Fibroblast of the aortic adventitia (primary cell): ENCODE measurements at regions not wholly inside any gene's neighbourhood (a gene's known extent, or its start where the extent isn't known, plus 50 kb on each side); places are given as distances from the start of the nearest gene placed in this dataset.

ENCODE experiments used
- DNase-seq: peaks from one replicate; pipeline ENCODE4 v3.0.0-alpha.2; 2010; ENCODE audit warnings: low read depth
- H3K4me3 ChIP-seq: 2 replicates; pipeline ENCODE4 v1.5.1; 2011; ENCODE audit warnings: low read depth, mild to moderate bottlenecking, control low read depth, low read length, moderate library complexity
- TF ChIP-seq, protein P1 (sequence below): IDR thresholded peaks from 2 replicates; pipeline ENCODE4 v1.5.1; 2011; ENCODE audit warnings: mild to moderate bottlenecking, low read length, control low read depth, inconsistent platforms; ENCODE audit not compliant: insufficient read depth

DNA sequence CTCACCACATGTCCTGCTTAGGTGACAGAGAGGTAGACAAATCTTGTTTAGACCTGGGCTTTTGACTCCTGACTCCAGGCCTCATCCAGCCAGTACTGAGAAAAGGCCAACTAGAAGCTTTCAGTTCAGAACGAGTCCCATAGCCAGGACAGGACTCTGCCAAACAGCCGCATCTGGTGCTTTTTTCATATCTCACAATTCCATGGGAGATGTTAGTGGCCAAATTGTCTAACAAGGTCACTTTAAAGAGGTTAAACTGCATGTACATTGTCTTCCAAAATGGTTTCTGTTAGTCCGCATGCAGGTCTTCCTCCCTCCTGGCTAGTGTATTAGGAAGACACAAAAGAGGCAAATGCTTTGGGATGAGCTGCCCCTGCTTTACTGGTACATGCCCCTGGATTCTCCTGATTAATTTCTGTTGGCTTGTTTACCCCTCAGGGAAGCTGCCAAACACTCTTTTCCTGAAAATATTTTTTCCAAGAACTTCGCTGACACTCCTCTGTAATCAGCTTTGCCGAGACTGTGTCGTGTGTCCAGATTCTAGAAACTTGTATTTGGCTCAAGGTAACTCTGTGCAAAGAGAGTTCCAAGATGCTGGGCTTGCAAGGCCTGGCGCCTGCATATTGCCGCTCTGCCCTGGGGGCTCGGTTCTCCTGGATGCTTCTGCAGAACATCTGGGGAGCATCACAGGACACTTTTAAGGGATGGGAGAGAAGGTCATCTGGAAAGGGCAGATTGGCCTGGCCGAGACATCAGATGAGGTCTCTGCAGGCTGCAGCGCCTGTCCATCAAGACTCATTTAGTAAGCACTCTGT is 209.2 kb upstream of the APCDD1 start:
- TF ChIP-seq, protein P1, sequence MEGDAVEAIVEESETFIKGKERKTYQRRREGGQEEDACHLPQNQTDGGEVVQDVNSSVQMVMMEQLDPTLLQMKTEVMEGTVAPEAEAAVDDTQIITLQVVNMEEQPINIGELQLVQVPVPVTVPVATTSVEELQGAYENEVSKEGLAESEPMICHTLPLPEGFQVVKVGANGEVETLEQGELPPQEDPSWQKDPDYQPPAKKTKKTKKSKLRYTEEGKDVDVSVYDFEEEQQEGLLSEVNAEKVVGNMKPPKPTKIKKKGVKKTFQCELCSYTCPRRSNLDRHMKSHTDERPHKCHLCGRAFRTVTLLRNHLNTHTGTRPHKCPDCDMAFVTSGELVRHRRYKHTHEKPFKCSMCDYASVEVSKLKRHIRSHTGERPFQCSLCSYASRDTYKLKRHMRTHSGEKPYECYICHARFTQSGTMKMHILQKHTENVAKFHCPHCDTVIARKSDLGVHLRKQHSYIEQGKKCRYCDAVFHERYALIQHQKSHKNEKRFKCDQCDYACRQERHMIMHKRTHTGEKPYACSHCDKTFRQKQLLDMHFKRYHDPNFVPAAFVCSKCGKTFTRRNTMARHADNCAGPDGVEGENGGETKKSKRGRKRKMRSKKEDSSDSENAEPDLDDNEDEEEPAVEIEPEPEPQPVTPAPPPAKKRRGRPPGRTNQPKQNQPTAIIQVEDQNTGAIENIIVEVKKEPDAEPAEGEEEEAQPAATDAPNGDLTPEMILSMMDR, result no peak
- no peak for DNase-seq

DNA sequence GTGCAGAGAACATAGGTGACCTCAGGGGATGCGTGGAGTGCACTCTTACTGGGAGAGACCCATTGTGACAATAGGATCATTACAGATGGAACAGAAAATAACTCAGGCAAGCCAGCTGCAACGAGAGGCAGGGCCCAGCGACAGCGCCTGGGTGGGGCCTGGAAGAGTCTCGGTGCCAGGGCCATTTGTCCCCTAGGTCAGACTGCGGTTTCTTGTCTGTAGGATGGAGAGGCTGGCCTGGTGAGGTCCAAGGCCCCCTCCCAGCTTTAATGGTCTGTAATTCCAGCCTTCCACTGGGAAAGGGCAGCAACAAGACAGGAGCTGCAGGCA is 208.6 kb upstream of the APCDD1 start:
- TF ChIP-seq, protein P1, result no peak

More for the DNA sequence above, 209.2 kb upstream of the APCDD1 start:
- no peak overlapping the region for H3K4me3 ChIP-seq

DNA sequence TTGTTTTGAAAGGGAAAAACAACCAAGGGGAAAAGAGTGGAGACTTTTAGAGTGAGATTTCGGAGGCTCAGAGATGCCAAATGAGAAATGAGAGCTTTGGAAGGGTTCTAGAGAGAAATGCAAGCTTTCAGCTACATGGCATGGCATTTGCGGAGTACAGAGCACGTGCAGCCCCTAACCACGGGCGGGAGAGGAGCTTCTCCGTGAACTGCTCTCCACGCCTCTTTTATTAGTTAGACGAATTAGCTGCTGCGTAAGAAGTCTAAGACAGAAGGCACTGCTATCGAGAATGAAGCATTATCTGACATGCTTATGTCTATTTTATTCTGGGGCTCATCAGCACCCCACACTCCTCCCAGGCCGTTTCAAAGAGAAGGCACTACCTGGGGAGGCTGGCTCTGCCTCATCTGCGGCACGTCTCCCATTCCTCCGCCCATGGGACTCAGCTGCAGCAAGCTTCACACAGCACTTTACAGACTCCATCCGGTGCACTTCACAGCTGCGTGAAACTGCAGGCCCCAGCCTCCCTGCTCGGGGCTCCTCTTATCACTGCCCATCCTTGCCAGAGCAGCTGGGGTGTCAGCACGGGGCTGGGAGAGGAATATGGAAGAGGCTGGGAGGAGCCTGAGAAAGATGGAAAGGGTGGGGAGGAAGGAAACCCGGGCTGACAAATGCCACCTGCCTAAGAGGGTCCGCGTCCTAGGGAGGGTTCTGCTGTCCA is 207.3 kb upstream of the APCDD1 start:
- H3K4me3 ChIP-seq, result no peak overlapping the region
- no peak for DNase-seq
- TF ChIP-seq, protein P1, result no peak

More for the DNA sequence above, 208.6 kb upstream of the APCDD1 start:
- no peak for DNase-seq
- H3K4me3 ChIP-seq, result no peak overlapping the region

DNA sequence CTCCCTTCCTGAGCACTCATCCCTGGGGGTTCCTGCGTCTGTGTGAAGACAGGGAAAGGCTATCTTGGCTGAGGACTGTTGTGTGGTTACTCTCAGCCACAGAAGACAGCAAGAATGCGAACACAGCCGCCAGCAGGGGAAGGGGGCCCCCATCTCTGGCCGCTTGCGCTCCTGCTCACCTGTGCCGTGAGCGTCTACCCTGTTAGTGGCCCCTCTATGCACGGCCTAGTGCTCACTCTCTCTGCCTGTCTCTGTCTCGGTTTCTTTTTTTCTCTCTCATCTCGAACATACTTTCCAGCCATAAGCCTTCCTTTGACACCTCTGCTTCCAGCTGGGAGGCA is 206.7 kb upstream of the APCDD1 start:
- TF ChIP-seq, protein P1, result no peak
- no peak overlapping the region for H3K4me3 ChIP-seq
- no peak for DNase-seq

DNA sequence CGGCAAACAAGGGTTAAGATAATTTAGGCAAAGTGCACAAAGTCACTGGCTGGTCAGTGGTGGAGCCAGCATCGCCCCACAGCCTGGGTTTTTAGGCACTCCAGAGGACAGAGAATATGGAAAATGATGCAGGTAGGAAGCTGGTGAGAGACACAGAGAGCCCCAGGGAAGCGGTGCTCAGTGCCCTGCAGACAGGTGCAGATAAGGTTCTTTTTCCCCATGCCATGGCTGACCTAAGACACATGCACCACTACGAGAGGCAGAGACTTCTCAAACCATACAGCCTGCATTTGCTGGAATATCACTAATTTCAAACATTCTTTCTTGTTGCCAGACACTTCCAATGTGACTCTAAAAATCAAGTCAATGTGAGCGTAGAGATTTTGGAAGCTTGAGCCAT is 205.7 kb upstream of the APCDD1 start:
- TF ChIP-seq, protein P1, result no peak
- no peak for DNase-seq

DNA sequence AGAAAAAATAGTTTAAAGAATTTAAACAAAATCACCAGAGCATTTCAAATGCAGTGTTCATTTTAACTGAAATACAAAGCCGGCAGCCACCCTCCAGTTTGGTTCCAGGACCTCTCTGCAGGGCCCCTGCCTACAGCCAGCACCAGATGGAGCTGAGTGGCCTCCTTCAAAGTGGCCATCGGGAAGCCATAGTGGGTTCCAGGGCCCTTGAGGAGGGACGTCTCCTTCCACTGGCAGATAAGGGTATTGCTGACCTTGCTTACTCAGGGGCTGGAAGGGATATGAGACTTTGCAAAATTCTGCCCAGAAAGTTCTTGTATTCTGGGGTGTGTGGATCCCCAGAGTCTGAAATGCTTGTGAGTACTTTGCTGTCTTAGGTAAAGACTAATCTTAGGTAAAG is 205.2 kb upstream of the APCDD1 start:
- no peak for DNase-seq
- no peak overlapping the region for H3K4me3 ChIP-seq
- TF ChIP-seq, protein P1, result no peak

More for the DNA sequence above, 205.7 kb upstream of the APCDD1 start:
- no peak overlapping the region for H3K4me3 ChIP-seq
